ENCODE measurements at regions not wholly inside any gene's neighbourhood (a gene's known extent, or its start where the extent isn't known, plus 50 kb on each side); places are given as distances from the start of the nearest gene placed in this dataset.

DNA sequence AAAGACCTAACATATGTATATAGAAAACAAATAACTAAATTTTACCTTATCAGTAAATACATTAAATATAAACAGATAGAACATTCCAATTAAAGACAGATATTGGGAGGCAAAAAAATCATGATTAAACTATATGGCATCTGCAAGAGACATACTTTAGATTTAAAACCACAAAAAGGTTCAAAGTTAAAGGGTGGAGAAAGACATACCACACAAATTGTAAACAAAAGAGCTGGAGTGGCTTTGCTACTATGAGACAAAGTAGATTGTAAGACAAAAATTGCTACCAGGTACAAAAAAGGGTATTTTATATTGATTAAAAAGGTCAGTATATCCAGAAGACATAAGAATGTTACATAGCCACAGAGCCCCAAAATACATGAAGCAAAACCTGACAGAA is 200.2 kb downstream of the KCNRG start:
- Histone ChIP-seq H4K20me1 (ENCODE audit: low read depth, low read length) (no peaks in the 10 kb centered on the region), H3K27ac (ENCODE audit: low read depth, low read length) (no peak overlapping the region), H3K36me3 (ENCODE audit: low read length) (0 out of 2 replicates have a peak, but pooled peaks cover 3% of the 10 kb centered on the region), H3K9me3 (ENCODE audit: insufficient read depth, low read length) (peaks cover 16% of the 10 kb centered on the region; the same call in 1 of the 2 replicates), H3K27me3 (ENCODE audit: low read length) (no peaks in the 10 kb centered on the region), H3K9me2 (replicated peaks; ENCODE audit: insufficient read depth, low read length) (no peaks in the 10 kb centered on the region), H3F3A (ENCODE audit: insufficient read depth) (no peaks in the 10 kb centered on the region), H3K4me3 (ENCODE audit: insufficient read depth, low read length, poor library complexity, severe bottlenecking) (no peak overlapping the region), H3K79me2 (ENCODE audit: insufficient read depth, low read length) (no peaks in the 10 kb centered on the region), H3K4me2 (ENCODE audit: low read depth, low read length, poor library complexity, severe bottlenecking) (no peak overlapping the region), H2AFZ (ENCODE audit: low read depth, low read length, severe bottlenecking) (no peak overlapping the region), H3K9ac (ENCODE audit: low read length) (no peak overlapping the region)
- TF ChIP-seq, protein P1, sequence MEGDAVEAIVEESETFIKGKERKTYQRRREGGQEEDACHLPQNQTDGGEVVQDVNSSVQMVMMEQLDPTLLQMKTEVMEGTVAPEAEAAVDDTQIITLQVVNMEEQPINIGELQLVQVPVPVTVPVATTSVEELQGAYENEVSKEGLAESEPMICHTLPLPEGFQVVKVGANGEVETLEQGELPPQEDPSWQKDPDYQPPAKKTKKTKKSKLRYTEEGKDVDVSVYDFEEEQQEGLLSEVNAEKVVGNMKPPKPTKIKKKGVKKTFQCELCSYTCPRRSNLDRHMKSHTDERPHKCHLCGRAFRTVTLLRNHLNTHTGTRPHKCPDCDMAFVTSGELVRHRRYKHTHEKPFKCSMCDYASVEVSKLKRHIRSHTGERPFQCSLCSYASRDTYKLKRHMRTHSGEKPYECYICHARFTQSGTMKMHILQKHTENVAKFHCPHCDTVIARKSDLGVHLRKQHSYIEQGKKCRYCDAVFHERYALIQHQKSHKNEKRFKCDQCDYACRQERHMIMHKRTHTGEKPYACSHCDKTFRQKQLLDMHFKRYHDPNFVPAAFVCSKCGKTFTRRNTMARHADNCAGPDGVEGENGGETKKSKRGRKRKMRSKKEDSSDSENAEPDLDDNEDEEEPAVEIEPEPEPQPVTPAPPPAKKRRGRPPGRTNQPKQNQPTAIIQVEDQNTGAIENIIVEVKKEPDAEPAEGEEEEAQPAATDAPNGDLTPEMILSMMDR (IDR thresholded peaks at IDR 0.05; ENCODE audit: insufficient read depth, low read length, poor library complexity, severe bottlenecking): no peak
- no peak for TF ChIP-seq EZH2phosphoT487 (conservative IDR thresholded peaks at IDR 0.05; ENCODE audit: low read length)

DNA sequence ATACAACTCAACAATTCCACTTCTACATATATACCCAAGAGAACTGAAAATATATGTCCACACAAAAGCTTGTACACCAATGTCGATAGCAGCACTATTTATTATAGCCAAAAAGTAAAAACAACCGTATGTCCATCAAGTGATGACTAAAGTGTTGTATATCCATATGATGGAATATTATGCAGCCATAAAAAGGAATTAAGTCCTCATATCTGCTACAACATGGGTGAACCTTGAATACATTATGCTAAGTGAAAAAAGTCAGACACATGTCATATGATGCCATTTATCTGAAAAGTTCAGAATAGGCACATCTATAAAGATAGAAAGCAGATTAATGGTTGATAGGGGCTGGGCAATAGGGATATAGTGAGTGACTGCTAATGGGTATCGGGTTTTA is 204.5 kb downstream of the KCNRG start:
- H3K27ac ChIP-seq (ENCODE audit: low read depth, low read length): no peak overlapping the region
- no peaks in the 10 kb centered on the region for H3K79me2 ChIP-seq (ENCODE audit: insufficient read depth, low read length)
- TF ChIP-seq EZH2phosphoT487 (conservative IDR thresholded peaks at IDR 0.05; ENCODE audit: low read length): no peak
- TF ChIP-seq, protein P1 (IDR thresholded peaks at IDR 0.05; ENCODE audit: insufficient read depth, low read length, poor library complexity, severe bottlenecking): no peak
- no peaks in the 10 kb centered on the region for H3K36me3 ChIP-seq (ENCODE audit: low read length)
- no peaks in the 10 kb centered on the region for H3K9me2 ChIP-seq (replicated peaks; ENCODE audit: insufficient read depth, low read length)
- H3K9ac ChIP-seq (ENCODE audit: low read length): no peak overlapping the region
- H3F3A ChIP-seq (ENCODE audit: insufficient read depth): no peaks in the 10 kb centered on the region
- H3K9me3 ChIP-seq (ENCODE audit: insufficient read depth, low read length): no peaks in the 10 kb centered on the region; the same call in 1 of the 2 replicates
- no peak overlapping the region for H3K4me3 ChIP-seq (ENCODE audit: insufficient read depth, low read length, poor library complexity, severe bottlenecking)
- no peaks in the 10 kb centered on the region for H3K27me3 ChIP-seq (ENCODE audit: low read length)
- no peak overlapping the region for H3K4me2 ChIP-seq (ENCODE audit: low read depth, low read length, poor library complexity, severe bottlenecking)
- H2AFZ ChIP-seq (ENCODE audit: low read depth, low read length, severe bottlenecking): no peak overlapping the region
- H4K20me1 ChIP-seq (ENCODE audit: low read depth, low read length): no peaks in the 10 kb centered on the region

DNA sequence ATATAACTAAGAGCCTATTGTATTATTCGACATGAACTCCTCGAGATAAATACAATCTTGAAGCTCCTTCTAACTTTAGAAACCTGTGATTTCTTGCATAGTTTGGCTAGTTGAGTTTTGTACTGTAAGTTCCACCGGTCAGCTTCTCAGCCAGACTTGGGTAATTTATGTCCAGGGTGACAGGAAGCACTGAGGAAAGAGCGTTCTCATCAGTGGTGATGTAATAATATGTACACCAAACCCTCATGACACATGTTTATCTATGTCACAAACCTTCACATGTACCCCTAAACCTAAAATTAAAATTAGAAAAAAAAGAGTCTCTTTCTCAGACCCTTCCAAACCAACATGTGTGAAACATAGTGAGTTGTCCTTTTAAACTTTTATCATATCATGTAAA is 205.7 kb downstream of the KCNRG start:
- no peaks in the 10 kb centered on the region for H3K9me2 ChIP-seq (replicated peaks; ENCODE audit: insufficient read depth, low read length)
- H3K9me3 ChIP-seq (ENCODE audit: insufficient read depth, low read length): no peaks in the 10 kb centered on the region
- no peaks in the 10 kb centered on the region for H3K79me2 ChIP-seq (ENCODE audit: insufficient read depth, low read length)
- no peak overlapping the region for H2AFZ ChIP-seq (ENCODE audit: low read depth, low read length, severe bottlenecking)
- H3K9ac ChIP-seq (ENCODE audit: low read length): no peak overlapping the region
- H3K36me3 ChIP-seq (ENCODE audit: low read length): no peaks in the 10 kb centered on the region
- H3K4me3 ChIP-seq (ENCODE audit: insufficient read depth, low read length, poor library complexity, severe bottlenecking): no peak overlapping the region
- no peaks in the 10 kb centered on the region for H3K27me3 ChIP-seq (ENCODE audit: low read length)
- no peak overlapping the region for H3K27ac ChIP-seq (ENCODE audit: low read depth, low read length)
- no peak overlapping the region for H3K4me2 ChIP-seq (ENCODE audit: low read depth, low read length, poor library complexity, severe bottlenecking)
- no peaks in the 10 kb centered on the region for H3F3A ChIP-seq (ENCODE audit: insufficient read depth)
- no peak for TF ChIP-seq EZH2phosphoT487 (conservative IDR thresholded peaks at IDR 0.05; ENCODE audit: low read length)
- TF ChIP-seq, protein P1 (IDR thresholded peaks at IDR 0.05; ENCODE audit: insufficient read depth, low read length, poor library complexity, severe bottlenecking): no peak
- no peaks in the 10 kb centered on the region for H4K20me1 ChIP-seq (ENCODE audit: low read depth, low read length)

Data from SU-DHL-6 (cell line).